ENCODE measurements at regions not wholly inside any gene's neighbourhood (a gene's known extent, or its start where the extent isn't known, plus 50 kb on each side); places are given as distances from the start of the nearest gene placed in this dataset.
A peak's percentile ranks its signal among the peaks of the same experiment; 100 is the strongest.

DNA sequence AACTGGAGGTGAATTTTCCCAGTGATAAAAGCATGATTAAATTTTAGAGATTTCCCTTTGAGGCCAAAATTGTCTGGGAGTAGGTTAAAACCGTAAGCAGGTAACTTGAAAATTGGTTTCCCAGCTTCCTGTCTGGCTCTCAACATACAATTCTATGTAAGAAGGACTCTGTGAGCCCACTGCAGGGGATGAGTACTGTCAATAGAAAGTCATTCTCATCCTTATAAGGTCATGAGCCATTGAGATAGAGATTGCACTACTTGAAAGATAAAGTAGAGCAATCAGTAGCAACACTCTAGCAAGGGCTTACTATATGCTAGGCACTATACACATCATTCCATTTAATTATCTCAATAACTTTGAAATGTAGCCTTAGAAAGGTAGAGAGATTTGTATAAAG is 225.6 kb upstream of the HMGA2 start:
- Histone ChIP-seq H3K9me3 (ENCODE audit: control insufficient read depth, low read length) (no peaks in the 10 kb centered on the region), H3K4me3 (ENCODE audit: extremely low read depth, insufficient read depth, low read length, poor library complexity, severe bottlenecking) (no peak overlapping the region), H3K36me3 (ENCODE audit: control insufficient read depth, insufficient read depth, low read length) (no peaks in the 10 kb centered on the region), H3K4me1 (ENCODE audit: control insufficient read depth, insufficient read depth, low read length, poor library complexity, severe bottlenecking) (peaks cover 43% of the 10 kb centered on the region), H3K27ac (ENCODE audit: low read depth, low read length, severe bottlenecking) (no peak overlapping the region)
- 50% methylated on average over 1 of the region's 1 CpG; no CpG with 5 or more reads in 1 of the 2 experiments for WGBS, 2 experiments (ENCODE audit: insufficient coverage in 2 of 2)

DNA sequence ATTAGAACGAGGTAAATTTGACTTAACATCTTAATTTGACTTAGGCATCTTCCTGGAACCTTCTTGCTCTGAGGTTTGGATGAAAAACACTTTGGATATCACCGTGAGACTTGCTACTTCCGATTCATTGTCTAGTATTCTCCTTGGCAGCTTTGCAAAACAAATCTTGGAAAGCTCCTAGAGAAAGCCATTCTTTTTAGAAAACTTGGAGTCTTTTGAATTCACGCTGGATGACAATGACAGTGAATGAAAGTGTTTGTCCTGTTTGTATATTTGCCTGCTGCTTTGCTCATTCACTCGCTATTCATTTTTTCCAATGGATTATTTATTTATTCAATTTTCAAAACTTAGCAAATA is 222.1 kb upstream of the HMGA2 start:
- Histone ChIP-seq H3K27ac (ENCODE audit: low read depth, low read length, severe bottlenecking) (no peak overlapping the region), H3K4me1 (ENCODE audit: control insufficient read depth, insufficient read depth, low read length, poor library complexity, severe bottlenecking) (peaks cover 38% of the 10 kb centered on the region), H3K9me3 (ENCODE audit: control insufficient read depth, low read length) (no peaks in the 10 kb centered on the region), H3K36me3 (ENCODE audit: control insufficient read depth, insufficient read depth, low read length) (no peaks in the 10 kb centered on the region), H3K4me3 (ENCODE audit: extremely low read depth, insufficient read depth, low read length, poor library complexity, severe bottlenecking) (no peak overlapping the region)
- 36 to 58% methylated on average over 3 of the region's 5 CpGs for WGBS, 2 experiments (ENCODE audit: insufficient coverage in 2 of 2)

DNA sequence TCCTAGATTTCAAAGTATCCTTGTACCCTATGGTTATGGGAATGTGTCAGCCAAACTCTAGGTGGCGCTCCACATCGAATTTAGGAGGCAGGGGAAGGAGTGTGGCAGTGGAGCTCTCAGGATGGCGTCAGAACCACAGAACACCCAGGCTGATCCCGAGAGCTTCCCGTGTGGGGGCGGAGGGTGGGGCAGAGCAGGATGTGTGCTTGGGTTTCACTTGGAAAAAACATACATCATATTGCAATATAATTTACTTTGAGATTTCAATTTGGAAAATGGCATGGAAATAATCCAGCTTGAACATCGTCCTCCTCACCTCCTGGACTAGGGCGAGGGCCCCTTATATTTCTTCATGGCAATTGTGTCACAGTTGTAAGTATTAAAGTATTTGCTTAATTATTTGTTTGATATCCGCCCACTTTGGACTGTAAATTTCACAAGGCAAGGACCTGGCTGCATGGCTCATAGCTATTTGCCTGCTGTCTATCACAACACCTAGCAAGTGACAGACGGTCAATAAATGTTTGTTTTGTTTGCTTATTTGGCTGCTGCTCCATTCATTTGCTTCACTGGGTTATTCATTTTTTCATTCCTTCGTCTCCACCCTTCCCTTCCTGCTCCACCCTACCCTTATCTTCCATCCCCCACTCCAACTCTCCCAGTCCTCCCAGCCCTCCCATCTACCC is 221.5 kb upstream of the HMGA2 start:
- H3K4me1 ChIP-seq (ENCODE audit: control insufficient read depth, insufficient read depth, low read length, poor library complexity, severe bottlenecking), result peaks cover 33% of the 10 kb centered on the region
- peaks cover 4% of the 10 kb centered on the region for H3K9me3 ChIP-seq (ENCODE audit: control insufficient read depth, low read length)
- H3K27ac ChIP-seq (ENCODE audit: low read depth, low read length, severe bottlenecking), result no peak overlapping the region
- no peak overlapping the region for H3K4me3 ChIP-seq (ENCODE audit: extremely low read depth, insufficient read depth, low read length, poor library complexity, severe bottlenecking)
- whole genome bisulfite sequencing, 2 experiments (ENCODE audit: insufficient coverage in 2 of 2), result 32 to 39% methylated on average over 4 to 5 of the region's 11 CpGs
- H3K36me3 ChIP-seq (ENCODE audit: control insufficient read depth, insufficient read depth, low read length), result no peaks in the 10 kb centered on the region

DNA sequence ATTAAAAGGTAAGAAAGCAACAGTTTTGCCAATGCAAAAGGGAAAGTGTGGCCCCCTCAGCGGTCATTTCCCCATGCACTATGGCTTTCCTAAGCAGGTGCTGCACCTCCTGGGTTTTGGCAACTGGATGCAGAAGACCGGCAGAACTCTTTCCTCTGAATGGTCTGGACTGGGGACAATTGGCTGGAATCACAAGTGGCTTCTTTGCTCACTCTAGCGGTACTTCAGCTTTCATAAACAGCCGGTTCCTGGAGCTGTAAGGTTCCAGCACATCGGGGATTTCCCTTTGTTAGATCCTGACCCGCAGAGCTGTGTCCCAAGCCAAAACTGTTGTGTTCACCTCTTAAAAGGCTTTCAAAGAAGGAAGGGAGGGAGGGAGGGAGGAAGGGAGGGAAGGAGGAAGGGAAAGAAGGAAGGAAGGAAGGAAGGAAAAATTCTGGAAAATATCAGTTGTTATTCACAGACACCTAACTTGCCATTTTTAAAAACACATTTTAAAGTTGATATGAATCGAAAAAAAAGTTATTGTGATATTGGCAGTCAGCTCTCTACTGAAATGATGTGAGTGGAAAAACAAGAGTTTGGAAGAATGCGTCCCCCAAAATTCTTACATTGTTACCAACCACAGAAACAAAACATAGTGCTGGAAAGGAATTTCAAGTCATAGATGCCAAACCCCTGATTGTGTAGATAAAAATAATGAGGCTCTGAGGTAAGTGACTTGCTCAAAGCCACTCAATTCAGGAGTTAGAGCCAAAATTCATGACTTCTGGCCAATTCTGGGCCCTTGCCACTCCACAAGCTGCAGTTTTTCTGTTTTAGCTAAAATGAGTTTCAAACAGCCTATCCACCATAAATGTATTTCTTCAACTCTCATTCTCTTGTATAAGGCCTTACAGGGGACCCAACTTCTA is 220.6 kb upstream of the HMGA2 start:
- whole genome bisulfite sequencing, 2 experiments (ENCODE audit: insufficient coverage in 2 of 2), result 46 to 59% methylated on average over 5 to 6 of the region's 8 CpGs
- Histone ChIP-seq H3K4me1 (ENCODE audit: control insufficient read depth, insufficient read depth, low read length, poor library complexity, severe bottlenecking) (peaks cover 27% of the 10 kb centered on the region), H3K36me3 (ENCODE audit: control insufficient read depth, insufficient read depth, low read length) (no peaks in the 10 kb centered on the region), H3K9me3 (ENCODE audit: control insufficient read depth, low read length) (peaks cover 6% of the 10 kb centered on the region), H3K4me3 (ENCODE audit: extremely low read depth, insufficient read depth, low read length, poor library complexity, severe bottlenecking) (no peak overlapping the region), H3K27ac (ENCODE audit: low read depth, low read length, severe bottlenecking) (peak overlapping the region; percentile 87)

DNA sequence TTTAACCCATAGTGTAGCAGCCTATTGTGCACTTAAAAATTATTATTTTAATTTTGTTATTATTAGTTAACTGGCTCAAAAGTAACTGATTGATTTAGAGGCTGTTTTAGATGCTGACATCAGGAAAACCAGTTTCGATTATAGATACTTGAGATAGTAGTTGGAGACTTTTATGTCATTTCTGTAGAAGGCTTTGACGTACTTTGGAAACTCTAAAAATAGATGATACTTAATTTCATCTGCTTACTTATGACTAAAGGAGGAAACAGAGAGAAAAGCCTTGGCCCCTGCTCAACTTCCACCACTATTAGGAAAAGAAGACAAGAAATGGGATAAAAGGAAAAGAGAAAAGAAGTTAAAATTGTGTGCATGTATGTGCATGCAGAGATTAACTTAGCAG is 219.3 kb upstream of the HMGA2 start:
- WGBS, 2 experiments (ENCODE audit: insufficient coverage in 2 of 2), result 88 to 92% methylated on average over 1 of the region's 2 CpGs

DNA sequence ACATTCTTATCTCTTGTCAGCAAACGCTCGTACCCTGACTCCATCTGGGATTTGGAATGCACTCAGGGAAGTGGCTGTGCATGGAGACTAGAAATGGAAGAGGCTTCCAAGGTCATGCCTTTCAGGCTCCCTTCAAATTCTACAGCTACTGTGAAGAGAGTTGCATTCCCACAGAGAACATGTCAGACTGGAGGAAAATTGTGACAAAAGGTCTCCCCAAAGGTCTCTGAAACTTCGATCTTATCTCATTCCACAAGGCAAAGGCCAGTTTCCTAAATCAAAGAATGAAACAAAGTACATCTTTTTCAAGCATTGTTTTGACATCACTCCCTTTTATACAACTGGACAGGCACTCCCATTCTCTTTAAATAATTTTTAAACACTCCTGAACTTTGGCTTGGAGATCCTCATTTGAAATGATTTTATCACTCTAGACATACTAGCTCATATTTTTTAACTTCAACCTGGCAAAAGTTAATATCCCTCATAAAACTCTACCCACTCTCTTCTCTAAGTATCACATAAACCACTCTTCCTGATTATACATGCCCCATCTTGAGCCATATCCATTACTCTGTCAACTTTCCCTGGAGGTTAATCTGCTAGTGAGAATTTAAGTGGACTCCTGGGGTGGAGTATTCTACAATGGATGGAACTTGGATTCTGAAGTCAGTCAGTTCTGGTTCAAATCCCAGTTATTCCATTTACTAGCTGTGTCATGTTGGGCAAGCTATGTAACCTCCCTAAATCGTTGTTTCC is 218.1 kb upstream of the HMGA2 start:
- Histone ChIP-seq H3K4me3 (ENCODE audit: extremely low read depth, insufficient read depth, low read length, poor library complexity, severe bottlenecking) (no peak overlapping the region), H3K36me3 (ENCODE audit: control insufficient read depth, insufficient read depth, low read length) (no peaks in the 10 kb centered on the region), H3K4me1 (ENCODE audit: control insufficient read depth, insufficient read depth, low read length, poor library complexity, severe bottlenecking) (peaks cover 33% of the 10 kb centered on the region), H3K27ac (ENCODE audit: low read depth, low read length, severe bottlenecking) (peak overlapping the region; percentile 6), H3K9me3 (ENCODE audit: control insufficient read depth, low read length) (peaks cover 6% of the 10 kb centered on the region)
- 76 to 89% methylated on average over 1 to 3 of the region's 4 CpGs for WGBS, 2 experiments (ENCODE audit: insufficient coverage in 2 of 2)

More for the DNA sequence above, 219.3 kb upstream of the HMGA2 start:
- Histone ChIP-seq H3K4me3 (ENCODE audit: extremely low read depth, insufficient read depth, low read length, poor library complexity, severe bottlenecking) (no peak overlapping the region), H3K9me3 (ENCODE audit: control insufficient read depth, low read length) (peaks cover 6% of the 10 kb centered on the region), H3K4me1 (ENCODE audit: control insufficient read depth, insufficient read depth, low read length, poor library complexity, severe bottlenecking) (peaks cover 27% of the 10 kb centered on the region), H3K36me3 (ENCODE audit: control insufficient read depth, insufficient read depth, low read length) (no peaks in the 10 kb centered on the region), H3K27ac (ENCODE audit: low read depth, low read length, severe bottlenecking) (no peak overlapping the region)

DNA sequence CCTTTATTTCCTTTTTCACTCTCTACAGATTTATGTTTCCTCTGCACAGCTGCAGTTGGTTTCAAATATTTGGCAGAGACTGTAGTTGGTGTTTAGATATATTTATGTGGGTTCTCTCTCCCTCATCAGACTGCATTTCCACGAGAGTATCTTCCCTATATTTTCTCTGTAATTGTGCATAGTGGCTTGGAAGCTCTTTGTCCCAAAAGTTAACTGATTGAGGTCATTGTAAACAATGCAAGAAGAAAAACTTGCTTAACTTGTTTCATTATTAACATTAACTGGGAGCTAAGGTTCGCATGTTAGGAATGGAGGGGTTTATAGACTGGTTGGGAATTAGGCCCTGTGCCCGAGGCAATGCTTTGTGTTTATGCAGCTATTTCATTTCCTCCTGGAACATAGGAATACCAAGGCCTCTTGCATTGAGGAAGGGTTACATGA is 216.9 kb upstream of the HMGA2 start:
- Histone ChIP-seq H3K27ac (ENCODE audit: low read depth, low read length, severe bottlenecking) (no peak overlapping the region), H3K4me1 (ENCODE audit: control insufficient read depth, insufficient read depth, low read length, poor library complexity, severe bottlenecking) (peaks cover 31% of the 10 kb centered on the region), H3K4me3 (ENCODE audit: extremely low read depth, insufficient read depth, low read length, poor library complexity, severe bottlenecking) (no peak overlapping the region), H3K9me3 (ENCODE audit: control insufficient read depth, low read length) (peaks cover 6% of the 10 kb centered on the region), H3K36me3 (ENCODE audit: control insufficient read depth, insufficient read depth, low read length) (no peaks in the 10 kb centered on the region)
- WGBS, 2 experiments (ENCODE audit: insufficient coverage in 2 of 2), result 94 to 100% methylated on average over 2 of the region's 3 CpGs

DNA sequence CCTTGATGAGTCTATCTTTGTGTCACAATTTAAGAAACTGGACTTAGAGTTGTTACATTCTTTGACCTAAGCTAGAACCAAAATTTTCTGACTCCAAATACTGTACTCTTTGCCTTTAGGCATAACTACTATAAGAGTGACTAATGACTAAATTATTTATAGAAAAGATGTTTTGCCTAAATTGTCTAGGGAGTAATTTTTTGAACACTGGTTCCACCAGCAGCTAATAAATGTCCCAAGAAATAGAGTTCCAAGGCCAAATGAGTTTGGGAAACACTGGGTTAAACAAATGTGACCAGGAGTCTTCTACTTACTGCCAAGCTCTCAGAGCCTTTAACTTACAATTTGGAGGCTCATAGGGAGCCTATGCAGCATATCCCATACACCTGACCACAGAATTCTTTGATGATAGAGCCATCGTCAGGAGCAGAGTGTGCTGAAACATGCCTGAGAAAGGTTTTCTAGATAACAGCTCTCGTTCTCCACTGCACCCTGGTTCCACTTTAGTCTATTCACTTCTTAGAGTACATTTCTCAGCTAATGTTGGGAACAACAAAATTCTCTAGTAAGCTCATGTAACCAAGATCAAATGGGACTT is 215.9 kb upstream of the HMGA2 start:
- 100% methylated on average over 1 to 2 of the region's 2 CpGs for WGBS, 2 experiments (ENCODE audit: insufficient coverage in 2 of 2)
- H3K27ac ChIP-seq (ENCODE audit: low read depth, low read length, severe bottlenecking), result no peak overlapping the region

DNA sequence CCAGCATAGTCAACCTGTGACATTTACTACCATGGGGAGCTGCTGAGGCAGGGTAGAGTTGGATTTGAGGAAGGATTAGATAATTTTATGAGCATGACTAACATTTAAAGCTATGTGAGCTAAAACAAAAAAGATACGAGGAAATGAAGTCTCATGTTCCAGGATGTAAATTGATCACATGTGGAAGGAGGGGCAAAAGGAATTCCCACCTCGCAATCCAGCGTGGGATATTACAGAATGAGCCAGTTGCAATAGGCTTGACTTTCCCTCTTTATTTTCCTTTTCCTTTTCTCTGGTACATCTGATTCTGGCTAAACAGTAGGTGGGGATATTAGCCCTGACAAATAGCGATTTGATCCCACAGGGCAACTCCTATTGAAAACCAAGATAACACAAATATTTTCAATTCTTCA is 214.9 kb upstream of the HMGA2 start:
- 90 to 92% methylated on average over 3 of the region's 4 CpGs for WGBS, 2 experiments (ENCODE audit: insufficient coverage in 2 of 2)
- peaks cover 27% of the 10 kb centered on the region for H3K4me1 ChIP-seq (ENCODE audit: control insufficient read depth, insufficient read depth, low read length, poor library complexity, severe bottlenecking)
- peaks cover 6% of the 10 kb centered on the region for H3K9me3 ChIP-seq (ENCODE audit: control insufficient read depth, low read length)
- no peak overlapping the region for H3K27ac ChIP-seq (ENCODE audit: low read depth, low read length, severe bottlenecking)
- H3K36me3 ChIP-seq (ENCODE audit: control insufficient read depth, insufficient read depth, low read length), result no peaks in the 10 kb centered on the region
- H3K4me3 ChIP-seq (ENCODE audit: extremely low read depth, insufficient read depth, low read length, poor library complexity, severe bottlenecking), result no peak overlapping the region

More for the DNA sequence above, 215.9 kb upstream of the HMGA2 start:
- peaks cover 6% of the 10 kb centered on the region for H3K9me3 ChIP-seq (ENCODE audit: control insufficient read depth, low read length)
- peaks cover 33% of the 10 kb centered on the region for H3K4me1 ChIP-seq (ENCODE audit: control insufficient read depth, insufficient read depth, low read length, poor library complexity, severe bottlenecking)
- no peaks in the 10 kb centered on the region for H3K36me3 ChIP-seq (ENCODE audit: control insufficient read depth, insufficient read depth, low read length)
- H3K4me3 ChIP-seq (ENCODE audit: extremely low read depth, insufficient read depth, low read length, poor library complexity, severe bottlenecking), result no peak overlapping the region

DNA sequence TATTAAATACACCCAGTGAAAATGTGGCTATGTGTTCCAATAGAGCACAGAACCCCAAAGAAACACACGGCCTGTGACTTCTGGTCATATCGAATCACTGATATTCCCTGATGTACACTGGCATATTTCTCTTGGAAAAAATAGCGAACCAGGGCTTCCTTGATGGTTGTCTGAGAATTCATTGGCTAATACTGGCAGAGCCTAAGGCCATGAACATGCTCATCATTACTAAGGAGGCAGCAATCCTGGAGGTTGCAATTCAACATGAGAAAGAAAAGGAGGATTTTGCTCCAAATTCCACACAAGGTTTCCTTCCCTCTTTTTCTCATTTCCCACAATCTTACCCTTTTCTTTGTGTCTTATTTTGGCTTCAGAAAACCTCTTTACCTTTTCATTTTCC is 212.9 kb upstream of the HMGA2 start:
- Histone ChIP-seq H3K4me1 (ENCODE audit: control insufficient read depth, insufficient read depth, low read length, poor library complexity, severe bottlenecking) (peaks cover 15% of the 10 kb centered on the region), H3K36me3 (ENCODE audit: control insufficient read depth, insufficient read depth, low read length) (no peaks in the 10 kb centered on the region), H3K27ac (ENCODE audit: low read depth, low read length, severe bottlenecking) (no peak overlapping the region), H3K4me3 (ENCODE audit: extremely low read depth, insufficient read depth, low read length, poor library complexity, severe bottlenecking) (no peak overlapping the region), H3K9me3 (ENCODE audit: control insufficient read depth, low read length) (peaks cover 6% of the 10 kb centered on the region)
- 76 to 93% methylated on average over 2 of the region's 3 CpGs for WGBS, 2 experiments (ENCODE audit: insufficient coverage in 2 of 2)
